ENCODE measurements at regions not wholly inside any gene's neighbourhood (a gene's known extent, or its start where the extent isn't known, plus 50 kb on each side); places are given as distances from the start of the nearest gene placed in this dataset.

DNA sequence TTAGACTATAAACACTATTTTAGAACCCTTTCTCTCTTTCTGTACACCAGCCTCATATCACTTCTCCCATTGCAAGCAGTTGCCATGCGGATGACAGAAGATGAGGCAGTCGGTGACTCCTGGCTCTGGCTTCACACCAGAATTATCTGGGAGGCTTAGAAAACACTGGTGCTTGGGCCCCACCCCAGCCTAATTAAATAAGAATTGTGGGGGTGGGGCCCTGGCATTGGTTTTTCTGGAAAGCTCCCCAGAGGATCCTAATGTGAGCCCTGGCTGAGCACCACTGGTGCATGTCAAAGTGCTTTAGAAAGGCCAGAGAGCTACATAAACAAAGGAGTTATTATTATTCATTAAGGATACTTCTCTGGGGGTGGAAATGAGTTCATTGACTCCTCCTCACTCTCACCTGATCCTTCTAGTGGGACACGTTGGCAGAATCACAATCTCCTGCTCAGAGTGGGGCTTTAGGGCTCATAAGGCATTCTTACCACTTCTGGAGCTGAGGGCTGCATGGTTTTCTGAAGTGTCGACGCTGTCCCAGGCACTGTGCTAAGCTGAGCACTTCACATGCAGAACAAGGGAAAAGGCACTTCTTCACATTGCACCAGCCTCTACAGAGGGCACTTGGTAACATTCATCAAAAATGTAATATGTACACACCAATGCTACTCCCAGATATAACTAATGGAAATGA is 188.5 kb upstream of the TLE3 start:
- no peak for DNase-seq

- DNase-seq: peak in 2 of 56 donors; percentile 19 to 25
These were observed 186.9 kb upstream of the TLE3 start for GRCh38 chr15:70284438-70285214.

- DNase-seq: no peak
These were observed 185.8 kb upstream of the TLE3 start for GRCh38 chr15:70283511-70283910.

- DNase-seq: no peak
These were observed 184.1 kb upstream of the TLE3 start for GRCh38 chr15:70281811-70282307.

DNA sequence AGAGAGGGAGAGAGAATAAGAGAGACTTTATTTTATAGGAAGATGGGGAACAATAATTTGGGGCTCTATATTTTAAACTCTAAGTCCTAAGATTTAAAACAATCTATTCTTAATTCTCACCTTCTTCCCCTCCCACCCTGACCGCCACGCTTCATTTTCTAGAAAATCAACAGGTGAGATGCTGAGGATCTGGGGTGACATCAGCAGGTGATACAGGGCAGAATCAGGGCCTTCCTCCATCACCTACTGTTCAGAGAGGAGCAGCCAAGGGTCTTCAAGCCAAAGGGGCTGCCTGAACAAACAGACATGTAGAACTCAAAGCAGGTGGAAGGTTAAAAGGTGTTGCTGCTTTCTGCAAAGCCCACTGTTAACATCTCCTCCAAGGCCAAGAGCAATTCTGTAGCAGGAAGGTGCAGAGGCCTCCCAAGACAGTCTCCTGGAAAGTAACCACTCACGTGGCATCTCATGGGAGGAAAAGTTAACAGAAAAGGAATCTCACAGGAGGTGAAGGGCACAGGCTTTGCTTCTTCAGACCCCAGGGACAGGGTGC is 183.6 kb upstream of the TLE3 start:
- no peak for DNase-seq

- DNase-seq: no peak
These were observed 183.1 kb upstream of the TLE3 start for GRCh38 chr15:70280781-70281180.

DNA sequence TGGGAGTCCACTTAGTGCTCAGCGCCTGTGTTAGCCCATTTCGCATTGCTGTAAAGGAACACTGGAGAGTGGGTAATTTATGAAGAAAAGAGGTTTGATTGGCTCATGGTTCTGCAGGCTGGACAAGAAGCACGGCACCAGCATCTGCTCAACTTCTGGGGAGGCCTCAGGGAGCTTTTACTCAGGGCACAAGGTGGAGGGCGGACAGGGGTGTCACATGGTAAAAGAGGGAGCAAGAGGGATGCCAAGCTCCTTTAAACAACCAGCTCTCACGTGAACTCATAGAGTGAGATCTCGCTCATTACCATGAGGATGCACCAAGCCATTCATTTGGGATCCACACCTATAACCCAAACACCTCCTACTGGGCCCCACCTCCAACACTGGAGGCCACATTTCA is 181.4 kb upstream of the TLE3 start:
- no peak for DNase-seq

DNA sequence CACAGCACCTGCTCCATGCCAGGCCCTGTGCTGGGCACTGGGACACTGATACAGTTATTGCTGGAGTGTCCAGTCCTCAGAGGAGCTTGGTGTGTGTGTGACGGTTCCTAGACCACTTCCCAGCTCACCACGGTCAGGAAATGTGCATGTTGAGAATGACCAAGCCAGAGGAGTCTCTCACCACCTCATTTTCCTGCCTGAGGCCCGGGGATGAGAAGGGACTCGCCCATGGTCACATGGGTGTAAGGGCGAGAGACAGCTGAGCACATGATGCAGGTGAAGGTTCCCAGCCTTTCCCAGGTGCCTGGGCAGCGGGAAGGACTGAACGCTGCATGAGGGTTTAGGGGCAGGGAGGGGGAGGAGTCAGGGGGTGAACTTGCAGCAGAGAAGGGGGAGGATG is 180.9 kb upstream of the TLE3 start:
- DNase-seq: no peak

DNA sequence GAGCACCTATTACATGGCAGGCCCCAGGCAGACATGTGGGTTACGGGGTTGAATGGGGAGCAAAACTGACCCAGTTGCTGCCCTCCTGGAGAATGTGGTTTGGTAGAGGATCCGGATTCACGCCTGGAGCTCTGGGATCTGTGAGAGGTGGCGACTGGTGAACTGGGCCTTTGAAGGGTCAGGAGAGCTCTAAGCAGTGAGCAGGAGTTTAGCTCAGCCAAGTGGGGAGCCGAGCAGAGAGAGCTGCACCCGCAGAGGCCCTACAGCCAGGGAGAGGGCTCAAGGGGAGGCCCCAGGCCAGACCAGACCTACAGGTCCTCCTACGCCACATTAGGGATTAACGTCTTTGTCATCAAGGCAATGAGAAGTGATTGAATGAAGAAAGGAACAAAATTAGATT is 179.8 kb upstream of the TLE3 start:
- DNase-seq: no peak

DNA sequence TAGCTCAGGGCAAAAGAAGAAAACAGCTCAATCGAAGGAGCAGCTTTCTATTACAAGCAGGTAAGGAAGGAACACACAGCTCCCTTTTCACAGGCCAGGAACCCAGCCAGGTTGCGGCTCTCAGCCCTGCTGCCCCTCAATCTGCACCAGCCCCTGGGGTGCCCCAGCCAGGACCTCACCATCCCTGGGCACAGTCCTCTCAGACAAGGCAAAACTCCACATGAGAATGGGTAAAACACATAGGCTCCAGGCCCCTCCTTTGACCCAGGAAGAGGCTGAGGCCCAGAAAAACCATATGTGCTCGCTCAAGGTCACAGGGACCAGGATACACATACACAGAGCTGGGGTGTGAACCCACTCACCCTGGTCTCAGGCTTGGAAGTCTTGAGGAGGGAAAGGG is 178.7 kb upstream of the TLE3 start:
- no peak for DNase-seq

DNA sequence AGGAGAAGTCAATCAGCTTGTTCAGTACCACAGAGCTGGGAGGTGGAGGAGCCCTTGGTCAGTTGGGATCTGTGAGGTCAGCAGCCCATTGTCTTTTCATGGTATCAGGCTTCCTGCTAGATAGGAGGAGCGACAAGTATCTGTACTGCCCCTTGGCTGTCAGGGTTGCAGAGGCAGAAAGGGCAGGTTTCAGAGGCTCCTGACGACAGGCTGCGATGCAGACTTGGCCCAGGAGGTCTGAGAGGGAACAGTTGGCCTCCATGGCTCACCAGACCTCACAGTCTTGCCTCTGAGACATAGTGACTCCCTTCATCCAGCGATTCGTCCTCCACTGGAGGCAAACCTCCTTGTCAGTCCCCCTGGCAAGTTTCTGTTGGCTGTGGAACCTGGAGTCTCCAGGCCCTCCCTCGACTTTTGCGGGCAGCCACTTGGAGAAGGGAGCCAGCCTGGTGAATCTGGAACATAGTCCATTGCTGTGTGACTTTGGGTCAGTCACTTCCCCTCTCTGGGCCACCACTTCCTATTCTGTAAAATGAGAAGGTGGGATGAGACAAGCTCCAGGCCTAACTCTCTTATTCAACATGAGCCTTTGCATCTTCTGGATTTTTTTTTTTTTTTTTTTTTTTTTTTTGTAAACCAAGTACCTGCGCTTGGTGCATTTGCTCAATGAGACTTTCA is 177.9 kb upstream of the TLE3 start:
- DNase-seq: no peak

GRCh38 chr15:70274908-70275307 is 177.2 kb upstream of the TLE3 start:
- DNase-seq: no peak

DNA sequence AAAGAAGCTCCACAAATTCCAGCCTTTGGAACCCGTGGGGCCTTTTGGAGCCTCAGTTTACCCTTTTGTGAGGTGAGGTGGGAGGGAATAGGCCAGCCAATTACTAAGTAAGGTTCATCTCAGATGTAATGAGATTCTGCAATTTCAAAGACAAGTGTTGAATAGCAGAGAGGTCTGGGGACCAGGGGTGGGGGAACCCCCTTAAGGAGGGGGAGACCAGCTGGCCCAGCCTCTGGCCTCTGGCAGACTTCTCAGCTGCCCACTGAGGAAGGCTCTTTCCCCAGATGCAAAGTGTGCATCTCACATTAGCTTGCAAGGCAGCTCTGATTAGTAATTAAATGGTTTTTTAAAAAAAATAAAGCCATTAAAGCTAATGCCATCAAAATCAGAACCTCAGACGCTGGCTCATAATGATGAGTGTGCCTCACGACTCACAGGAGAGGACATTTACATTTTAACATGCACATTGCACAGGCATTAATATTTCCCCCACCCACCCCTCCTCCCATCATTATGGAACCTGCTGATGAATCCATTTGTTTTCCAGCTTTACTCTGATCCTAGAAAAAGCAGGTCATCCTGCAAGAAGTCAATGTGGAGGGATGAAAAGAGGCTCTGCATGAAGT is 176.7 kb upstream of the TLE3 start:
- no peak for DNase-seq

DNA sequence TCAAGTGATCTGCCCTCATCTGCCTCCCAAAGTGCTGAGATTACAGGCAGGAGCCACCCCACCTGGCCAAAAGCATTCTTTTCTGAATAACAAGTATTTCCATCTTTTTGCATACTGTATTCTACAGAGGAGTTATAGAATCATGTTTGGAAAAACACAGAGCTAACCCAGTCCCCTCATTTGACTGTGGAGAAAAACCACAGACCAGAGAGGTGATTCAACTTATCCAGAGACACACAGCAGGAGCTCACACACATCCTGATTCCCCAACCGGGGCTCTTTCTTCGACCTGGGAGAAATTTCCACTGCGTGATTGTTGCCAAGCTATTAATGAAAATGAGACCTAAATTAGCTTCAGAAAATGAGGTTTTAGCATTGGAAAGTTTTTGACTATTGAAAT is 176.1 kb upstream of the TLE3 start:
- DNase-seq: no peak

DNA sequence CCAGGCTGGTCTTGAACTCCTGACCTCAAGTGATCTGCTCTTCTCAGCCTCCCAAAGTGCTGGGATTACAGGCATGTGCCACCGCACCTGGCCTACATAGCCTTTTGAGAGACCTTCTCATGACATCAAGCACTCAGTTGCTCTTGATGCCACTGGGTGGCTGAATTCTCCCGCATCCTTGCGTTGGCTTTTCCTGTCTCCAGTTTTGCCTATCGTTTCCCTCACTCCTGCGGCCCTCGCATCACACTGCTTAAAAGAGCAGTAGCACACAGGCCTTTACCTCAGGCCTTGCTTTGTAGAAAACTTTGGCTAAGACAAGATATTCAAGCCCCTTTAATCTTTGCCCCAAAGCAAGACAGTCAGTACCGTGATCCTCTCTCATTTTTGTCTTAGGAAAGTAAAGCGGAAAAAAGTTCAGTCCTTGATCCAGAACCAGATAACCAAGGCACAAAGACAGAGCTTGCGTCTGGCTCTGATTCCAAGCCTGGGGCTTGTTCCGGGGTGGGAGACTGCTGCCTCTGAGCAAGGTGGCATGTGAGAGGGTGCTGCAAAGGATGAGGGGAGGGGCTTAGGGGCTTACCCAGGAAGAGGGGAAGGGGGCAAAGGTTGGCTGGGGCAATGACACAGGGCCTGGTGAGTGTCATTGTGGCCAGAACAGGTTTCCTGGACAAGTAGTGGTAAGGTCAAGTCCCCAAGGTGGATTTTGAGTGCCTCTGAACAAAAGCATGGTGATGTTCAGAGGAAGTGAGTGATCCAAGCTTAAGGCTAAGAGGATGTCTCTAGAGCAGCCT is 175.0 kb upstream of the TLE3 start:
- DNase-seq: no peak

- DNase-seq: peak in 4 of 56 donors; percentile 13 to 19 (median 14)
These were observed 173.8 kb upstream of the TLE3 start for GRCh38 chr15:70271422-70272088.

- no peak for DNase-seq
These were observed 173.0 kb upstream of the TLE3 start for GRCh38 chr15:70270752-70271111.

GRCh38 chr15:70269991-70270751 is 172.5 kb upstream of the TLE3 start:
- DNase-seq: peak in 1 of 56 donors; percentile 1

- DNase-seq: peak in 2 of 56 donors; percentile 19 to 24
These were observed 171.7 kb upstream of the TLE3 start for GRCh38 chr15:70269311-70269911.

Data from nucleus accumbens (tissue), 56 donors.